ENCODE measurements at regions not wholly inside any gene's neighbourhood (a gene's known extent, or its start where the extent isn't known, plus 50 kb on each side); places are given as distances from the start of the nearest gene placed in this dataset.

GRCh38 chr2:12589802-12590320, 126.9 kb upstream of the TRIB2 start:
- TF ChIP-seq CTCF (IDR thresholded peaks at IDR 0.05) = no peak
- no peak for TF ChIP-seq POLR2A (IDR thresholded peaks at IDR 0.05)
